WTC11 (cell line): ENCODE measurements at regions not wholly inside any gene's neighbourhood (a gene's known extent, or its start where the extent isn't known, plus 50 kb on each side); places are given as distances from the start of the nearest gene placed in this dataset.

Source experiments
- ATAC-seq: fragments of 200-7000 bp; cut with Tn5 transposase; 2 replicates; pipeline ENCODE4 v1.10.0; 2021; ENCODE audit warnings: mild to moderate bottlenecking, moderate library complexity
- CTCF ChIA-PET: fragments of 300-600 bp; sonication (Branson Sonifier 250); formaldehyde crosslinking; loops from one replicate; lab custom pipeline; 2021; ENCODE audit warnings: antibody characterized with exemption; lab: Charles Lee
- POLR2A ChIA-PET: fragments of 350-600 bp; sonication (Branson Sonifier 250); formaldehyde crosslinking; loops from one replicate; lab custom pipeline; 2021; ENCODE audit warnings: antibody characterized with exemption; lab: Charles Lee
- DNase-seq: peaks from one replicate; pipeline ENCODE4 v3.0.0; 2021; ENCODE audit warnings: low spot score
- H3K27ac Mint-ChIP-seq: 2 replicates; pipeline ENCODE4 v1.8.0; 2021; ENCODE audit warnings: mixed read lengths
- H3K27me3 Mint-ChIP-seq: 2 replicates; pipeline ENCODE4 v1.8.0; 2021; ENCODE audit warnings: low read depth, mild to moderate bottlenecking, moderate library complexity, mixed read lengths
- H3K36me3 Mint-ChIP-seq: 2 replicates; pipeline ENCODE4 v1.8.0; 2021; ENCODE audit warnings: mixed read lengths
- H3K4me1 Mint-ChIP-seq: 2 replicates; pipeline ENCODE4 v1.8.0; 2022; ENCODE audit warnings: mixed read lengths
- H3K4me3 Mint-ChIP-seq: 2 replicates; pipeline ENCODE4 v1.8.0; 2021; ENCODE audit warnings: mild to moderate bottlenecking, moderate library complexity, mixed read lengths
- H3K9me3 Mint-ChIP-seq: 2 replicates; pipeline ENCODE4 v1.8.0; 2021; ENCODE audit warnings: mixed read lengths
- CDX4 ChIP-seq: fragments of 250-450 bp; sonication (Bioruptor Pico); IDR thresholded peaks from 2 replicates; pipeline ENCODE4 v1.9.0; 2021; ENCODE audit warnings: moderate library complexity, mild to moderate bottlenecking, inconsistent platforms, borderline replicate concordance
- CREB1 ChIP-seq: sonication (generic); formaldehyde crosslinking; IDR thresholded peaks from 2 replicates; pipeline ENCODE4 v1.8.0; 2023; ENCODE audit warnings: mild to moderate bottlenecking, missing genetic modification reagents
- CREM ChIP-seq: sonication (generic); formaldehyde crosslinking; IDR thresholded peaks from 2 replicates; pipeline ENCODE4 v1.8.1; 2022; ENCODE audit warnings: mild to moderate bottlenecking, missing genetic modification reagents, moderate library complexity
- CTCF ChIP-seq: fragments of 200-600 bp; IDR thresholded peaks from 2 replicates; pipeline ENCODE4 v1.8.0; 2022; ENCODE audit warnings: antibody characterized with exemption
- E2F5 ChIP-seq: sonication (generic); formaldehyde crosslinking; IDR thresholded peaks from 2 replicates; pipeline ENCODE4 v1.8.1; 2022; ENCODE audit warnings: mild to moderate bottlenecking, moderate library complexity, missing genetic modification reagents
- EMX1 ChIP-seq: fragments of 250-450 bp; sonication (Bioruptor Pico); IDR thresholded peaks from 2 replicates; pipeline ENCODE4 v1.8.0; 2021; ENCODE audit warnings: mild to moderate bottlenecking
- GABPB1 ChIP-seq: sonication (generic); formaldehyde crosslinking; IDR thresholded peaks from 2 replicates; pipeline ENCODE4 v1.8.1; 2023; ENCODE audit warnings: mild to moderate bottlenecking, missing genetic modification reagents
- HMGXB4 ChIP-seq: sonication (generic); formaldehyde crosslinking; IDR thresholded peaks from 2 replicates; pipeline ENCODE4 v1.8.1; 2023; ENCODE audit warnings: mild to moderate bottlenecking, moderate library complexity, missing genetic modification reagents
- IRF1 ChIP-seq: sonication (generic); formaldehyde crosslinking; IDR thresholded peaks from 2 replicates; pipeline ENCODE4 v1.8.0; 2023; ENCODE audit warnings: missing genetic modification reagents
- MLX ChIP-seq: sonication (generic); formaldehyde crosslinking; IDR thresholded peaks from 2 replicates; pipeline ENCODE4 v1.8.1; 2023; ENCODE audit warnings: mild to moderate bottlenecking, missing genetic modification reagents, moderate library complexity
- MXD4 ChIP-seq: fragments of 250-450 bp; sonication (Bioruptor Pico); IDR thresholded peaks from 2 replicates; pipeline ENCODE4 v1.8.0; 2021; ENCODE audit warnings: mild to moderate bottlenecking, moderate library complexity, borderline replicate concordance
- SMAD3 ChIP-seq: sonication (generic); formaldehyde crosslinking; IDR thresholded peaks from 2 replicates; pipeline ENCODE4 v1.8.0; 2022; ENCODE audit warnings: missing genetic modification reagents, mild to moderate bottlenecking, borderline replicate concordance
- SP1 ChIP-seq: sonication (generic); formaldehyde crosslinking; conservative IDR thresholded peaks from 2 replicates; pipeline ENCODE4 v1.8.1; 2022; ENCODE audit warnings: missing genetic modification reagents
- ZMAT4 ChIP-seq: fragments of 250-450 bp; sonication (Bioruptor Pico); IDR thresholded peaks from 2 replicates; pipeline ENCODE4 v1.9.0; 2021; ENCODE audit warnings: mild to moderate bottlenecking
- ZNF138 ChIP-seq: sonication (generic); formaldehyde crosslinking; conservative IDR thresholded peaks from 2 replicates; pipeline ENCODE4 v1.8.1; 2022; ENCODE audit warnings: mild to moderate bottlenecking, moderate library complexity, missing genetic modification reagents
- ZNF423 ChIP-seq: fragments of 250-450 bp; sonication (Bioruptor Pico); IDR thresholded peaks from 2 replicates; pipeline ENCODE4 v2.1.2; 2022; ENCODE audit warnings: mild to moderate bottlenecking, moderate library complexity
- ZNF512 ChIP-seq: sonication (generic); formaldehyde crosslinking; IDR thresholded peaks from 2 replicates; pipeline ENCODE4 v1.8.1; 2022; ENCODE audit warnings: missing genetic modification reagents, borderline replicate concordance
- ZNF671 ChIP-seq: fragments of 250-450 bp; sonication (Bioruptor Pico); IDR thresholded peaks from 2 replicates; pipeline ENCODE4 v1.8.0; 2021; ENCODE audit warnings: mild to moderate bottlenecking

- ATAC-seq (no peak), DNase-seq (no peak)
- no peak overlapping the region for H3K27ac Mint-ChIP-seq
- H3K4me3 Mint-ChIP-seq, result no peak overlapping the region
- ChIA-PET CTCF (interaction anchor here (0.6 kb wide), 1 partner anchor 977 kb away, joined by 3 read pairs; no protein-coding TSS in a partner anchor), POLR2A (no interaction called here)
- TF ChIP-seq ZMAT4, result no peak
- TF ChIP-seq EMX1 (CRISPR knock-in tag), result no peak
- TF ChIP-seq CDX4 (CRISPR knock-in tag), result no peak
- TF ChIP-seq SMAD3 (CRISPR knock-in tag), result no peak
- no peak for TF ChIP-seq ZNF512 (CRISPR knock-in tag)
- TF ChIP-seq E2F5 (CRISPR knock-in tag), result no peak
- TF ChIP-seq CREM, result no peak
- TF ChIP-seq CTCF, result no peak
- no peak for TF ChIP-seq MXD4
- no peak for TF ChIP-seq ZNF423 (CRISPR knock-in tag)
- no peak for TF ChIP-seq CREB1 (CRISPR knock-in tag)
- TF ChIP-seq ZNF671 (CRISPR knock-in tag), result no peak
- TF ChIP-seq GABPB1 (CRISPR knock-in tag), result no peak
- no peak for TF ChIP-seq HMGXB4 (CRISPR knock-in tag)
- no peak for TF ChIP-seq SP1 (CRISPR knock-in tag)
- no peak for TF ChIP-seq IRF1 (CRISPR knock-in tag)
- no peaks in the 10 kb centered on the region for H3K36me3 Mint-ChIP-seq
- H3K4me1 Mint-ChIP-seq, result peaks cover 14% of the 10 kb centered on the region
- H3K27me3 Mint-ChIP-seq, result no peaks in the 10 kb centered on the region
- H3K9me3 Mint-ChIP-seq, result no peaks in the 10 kb centered on the region
These were observed 105.2 kb upstream of the UMPS start for GRCh38 chr3:124625074-124625473.

GRCh38 chr3:124627501-124627908 lies 102.7 kb upstream of the UMPS start:
- ATAC-seq, result no peak
- no peak for DNase-seq
- Mint-ChIP-seq H3K36me3 (no peaks in the 10 kb centered on the region), H3K27ac (no peak overlapping the region)
- CTCF ChIA-PET, result interaction anchor here (1.0 to 1.1 kb wide), 2 partner anchors 9 to 10 kb away, joined by 3 to 6 read pairs; no protein-coding TSS in a partner anchor
- TF ChIP-seq ZNF138 (CRISPR knock-in tag), result no peak
- no peak for TF ChIP-seq MLX (CRISPR knock-in tag)
- TF ChIP-seq, all 79 proteins: peak for 0
- H3K4me1 Mint-ChIP-seq, result 0 out of 2 replicates have a peak, but pooled peaks cover 6% of the 10 kb centered on the region
- no peaks in the 10 kb centered on the region for H3K9me3 Mint-ChIP-seq
- POLR2A ChIA-PET, result no interaction called here
- H3K27me3 Mint-ChIP-seq, result no peaks in the 10 kb centered on the region; the same call in 1 of the 2 replicates
- H3K4me3 Mint-ChIP-seq, result no peak overlapping the region
